ENCODE measurements at regions not wholly inside any gene's neighbourhood (a gene's known extent, or its start where the extent isn't known, plus 50 kb on each side); places are given as distances from the start of the nearest gene placed in this dataset.

- no peak for TF ChIP-seq EZH2 (optimal IDR thresholded peaks at IDR 0.05; ENCODE audit: low read depth, low read length)
- TF ChIP-seq, protein P1, sequence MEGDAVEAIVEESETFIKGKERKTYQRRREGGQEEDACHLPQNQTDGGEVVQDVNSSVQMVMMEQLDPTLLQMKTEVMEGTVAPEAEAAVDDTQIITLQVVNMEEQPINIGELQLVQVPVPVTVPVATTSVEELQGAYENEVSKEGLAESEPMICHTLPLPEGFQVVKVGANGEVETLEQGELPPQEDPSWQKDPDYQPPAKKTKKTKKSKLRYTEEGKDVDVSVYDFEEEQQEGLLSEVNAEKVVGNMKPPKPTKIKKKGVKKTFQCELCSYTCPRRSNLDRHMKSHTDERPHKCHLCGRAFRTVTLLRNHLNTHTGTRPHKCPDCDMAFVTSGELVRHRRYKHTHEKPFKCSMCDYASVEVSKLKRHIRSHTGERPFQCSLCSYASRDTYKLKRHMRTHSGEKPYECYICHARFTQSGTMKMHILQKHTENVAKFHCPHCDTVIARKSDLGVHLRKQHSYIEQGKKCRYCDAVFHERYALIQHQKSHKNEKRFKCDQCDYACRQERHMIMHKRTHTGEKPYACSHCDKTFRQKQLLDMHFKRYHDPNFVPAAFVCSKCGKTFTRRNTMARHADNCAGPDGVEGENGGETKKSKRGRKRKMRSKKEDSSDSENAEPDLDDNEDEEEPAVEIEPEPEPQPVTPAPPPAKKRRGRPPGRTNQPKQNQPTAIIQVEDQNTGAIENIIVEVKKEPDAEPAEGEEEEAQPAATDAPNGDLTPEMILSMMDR (IDR thresholded peaks at IDR 0.05; ENCODE audit: low read length): no peak
Measured at GRCh38 chr20:10739566-10739965, 65.8 kb upstream of the JAG1 start.
